ENCODE measurements at regions not wholly inside any gene's neighbourhood (a gene's known extent, or its start where the extent isn't known, plus 50 kb on each side); places are given as distances from the start of the nearest gene placed in this dataset.
"Not testable (repeated sequence)": the region's sequence is repeated elsewhere in the genome, so short reads cannot be mapped to it uniquely, and the experiment has no call there.

- H3K36me3 ChIP-seq (ENCODE audit: control insufficient read depth, insufficient read depth, low read length), result no peaks in the 10 kb centered on the region
- no peak overlapping the region for H3K27ac ChIP-seq (ENCODE audit: insufficient read depth, low read length, poor library complexity, severe bottlenecking)
- DNase-seq, result no peak
- H3K4me1 ChIP-seq (ENCODE audit: control insufficient read depth, insufficient read depth, low read length, poor library complexity, severe bottlenecking), result no peaks in the 10 kb centered on the region
- H3K4me3 ChIP-seq (ENCODE audit: insufficient read depth, low read depth, low read length, poor library complexity, severe bottlenecking), result no peak overlapping the region
- no peaks in the 10 kb centered on the region for H3K27me3 ChIP-seq (replicated peaks; ENCODE audit: control insufficient read depth, insufficient read depth, low read length, poor library complexity, severe bottlenecking)
- H3K9me3 ChIP-seq (ENCODE audit: control insufficient read depth, low read length), result no peaks in the 10 kb centered on the region
These were observed 200.3 kb downstream of the SHOX2 start for GRCh38 chr3:157905885-157906284.

DNA sequence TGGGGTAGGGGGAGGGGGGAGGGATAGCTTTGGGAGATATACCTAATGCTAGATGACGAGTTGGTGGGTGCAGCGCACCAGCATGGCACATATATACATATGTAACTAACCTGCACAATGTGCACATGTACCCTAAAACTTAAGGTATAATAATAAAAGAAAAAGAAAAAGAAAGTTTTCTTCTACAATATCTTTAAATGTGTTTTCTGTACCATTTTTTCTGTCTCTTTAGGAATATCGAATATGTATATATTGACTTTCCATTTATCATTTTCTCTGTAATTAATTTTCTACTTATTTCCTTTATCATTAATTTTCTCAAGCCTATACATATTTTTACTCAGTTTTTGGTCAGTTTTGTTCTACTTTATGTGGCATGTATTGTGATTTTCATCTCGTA is 203.5 kb downstream of the SHOX2 start:
- H3K4me3 ChIP-seq (ENCODE audit: insufficient read depth, low read depth, low read length, poor library complexity, severe bottlenecking); H3K4me1 ChIP-seq (ENCODE audit: control insufficient read depth, insufficient read depth, low read length, poor library complexity, severe bottlenecking); H3K27ac ChIP-seq (ENCODE audit: insufficient read depth, low read length, poor library complexity, severe bottlenecking); H3K36me3 ChIP-seq (ENCODE audit: control insufficient read depth, insufficient read depth, low read length); H3K27me3 ChIP-seq (replicated peaks; ENCODE audit: control insufficient read depth, insufficient read depth, low read length, poor library complexity, severe bottlenecking); H3K9me3 ChIP-seq (ENCODE audit: control insufficient read depth, low read length); DNase-seq: not testable (repeated sequence)

DNA sequence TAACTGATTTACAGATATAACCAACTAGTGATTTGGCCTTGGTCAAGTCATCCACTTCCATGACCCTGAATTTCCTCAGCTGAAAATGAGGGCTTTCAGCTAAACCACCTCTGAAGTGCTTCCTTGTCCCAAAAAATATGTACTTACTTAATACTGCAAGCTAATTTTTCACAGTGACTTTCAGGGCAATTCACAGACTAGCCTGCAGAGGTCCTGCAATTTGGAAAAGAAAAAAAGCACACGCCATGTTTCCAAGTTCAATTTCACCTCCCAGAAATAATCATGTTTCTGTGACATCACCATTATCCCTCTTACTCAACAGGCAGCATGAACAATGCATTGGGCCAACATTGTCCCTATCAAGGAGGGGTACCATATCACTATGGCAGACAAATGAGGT is 218.2 kb downstream of the SHOX2 start:
- Histone ChIP-seq H3K9me3 (ENCODE audit: control insufficient read depth, low read length) (no peaks in the 10 kb centered on the region), H3K4me3 (ENCODE audit: insufficient read depth, low read depth, low read length, poor library complexity, severe bottlenecking) (no peak overlapping the region), H3K27me3 (replicated peaks; ENCODE audit: control insufficient read depth, insufficient read depth, low read length, poor library complexity, severe bottlenecking) (no peaks in the 10 kb centered on the region), H3K4me1 (ENCODE audit: control insufficient read depth, insufficient read depth, low read length, poor library complexity, severe bottlenecking) (no peaks in the 10 kb centered on the region), H3K27ac (ENCODE audit: insufficient read depth, low read length, poor library complexity, severe bottlenecking) (no peak overlapping the region), H3K36me3 (ENCODE audit: control insufficient read depth, insufficient read depth, low read length) (no peaks in the 10 kb centered on the region)
- no peak for DNase-seq

GRCh38 chr3:157876556-157876955 is 229.7 kb downstream of the SHOX2 start:
- Histone ChIP-seq H3K4me3 (ENCODE audit: insufficient read depth, low read depth, low read length, poor library complexity, severe bottlenecking) (no peak overlapping the region), H3K4me1 (ENCODE audit: control insufficient read depth, insufficient read depth, low read length, poor library complexity, severe bottlenecking) (no peaks in the 10 kb centered on the region), H3K27ac (ENCODE audit: insufficient read depth, low read length, poor library complexity, severe bottlenecking) (no peak overlapping the region), H3K27me3 (replicated peaks; ENCODE audit: control insufficient read depth, insufficient read depth, low read length, poor library complexity, severe bottlenecking) (no peaks in the 10 kb centered on the region), H3K36me3 (ENCODE audit: control insufficient read depth, insufficient read depth, low read length) (no peaks in the 10 kb centered on the region), H3K9me3 (ENCODE audit: control insufficient read depth, low read length) (no peaks in the 10 kb centered on the region)
- DNase-seq, result no peak

- no peak overlapping the region for H3K4me3 ChIP-seq (ENCODE audit: insufficient read depth, low read depth, low read length, poor library complexity, severe bottlenecking)
- H3K4me1 ChIP-seq (ENCODE audit: control insufficient read depth, insufficient read depth, low read length, poor library complexity, severe bottlenecking), result no peaks in the 10 kb centered on the region
- DNase-seq, result no peak
- no peak overlapping the region for H3K27ac ChIP-seq (ENCODE audit: insufficient read depth, low read length, poor library complexity, severe bottlenecking)
- H3K27me3 ChIP-seq (replicated peaks; ENCODE audit: control insufficient read depth, insufficient read depth, low read length, poor library complexity, severe bottlenecking), result no peaks in the 10 kb centered on the region
- no peaks in the 10 kb centered on the region for H3K9me3 ChIP-seq (ENCODE audit: control insufficient read depth, low read length)
- no peaks in the 10 kb centered on the region for H3K36me3 ChIP-seq (ENCODE audit: control insufficient read depth, insufficient read depth, low read length)
These were observed 233.3 kb downstream of the SHOX2 start for GRCh38 chr3:157872902-157873301.

- Histone ChIP-seq H3K9me3 (ENCODE audit: control insufficient read depth, low read length) (no peaks in the 10 kb centered on the region), H3K27me3 (replicated peaks; ENCODE audit: control insufficient read depth, insufficient read depth, low read length, poor library complexity, severe bottlenecking) (no peaks in the 10 kb centered on the region), H3K4me1 (ENCODE audit: control insufficient read depth, insufficient read depth, low read length, poor library complexity, severe bottlenecking) (no peaks in the 10 kb centered on the region), H3K27ac (ENCODE audit: insufficient read depth, low read length, poor library complexity, severe bottlenecking) (no peak overlapping the region), H3K4me3 (ENCODE audit: insufficient read depth, low read depth, low read length, poor library complexity, severe bottlenecking) (no peak overlapping the region), H3K36me3 (ENCODE audit: control insufficient read depth, insufficient read depth, low read length) (no peaks in the 10 kb centered on the region)
- DNase-seq, result no peak
These were observed 234.3 kb downstream of the SHOX2 start for GRCh38 chr3:157871838-157872460.

DNA sequence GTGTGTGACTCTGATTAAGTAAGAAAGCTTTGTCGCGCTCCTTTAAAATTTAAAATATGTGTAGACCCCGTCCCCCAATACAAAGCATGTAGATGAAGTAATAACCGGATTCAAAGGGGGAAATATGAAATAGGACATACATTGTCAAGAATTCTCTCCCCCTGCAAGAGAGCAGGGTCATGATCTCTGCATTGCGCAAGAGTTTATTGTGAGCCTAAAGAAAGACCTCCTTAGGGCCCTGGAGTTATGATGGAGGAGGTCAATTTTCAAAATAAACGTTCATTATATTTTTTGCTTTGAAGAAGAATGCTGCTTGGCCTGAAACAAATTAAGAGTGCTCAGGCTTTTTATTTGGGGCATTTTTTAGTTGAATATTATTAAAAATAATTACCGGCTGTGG is 235.0 kb downstream of the SHOX2 start:
- H3K36me3 ChIP-seq (ENCODE audit: control insufficient read depth, insufficient read depth, low read length), result no peaks in the 10 kb centered on the region
- DNase-seq, result no peak
- no peaks in the 10 kb centered on the region for H3K9me3 ChIP-seq (ENCODE audit: control insufficient read depth, low read length)
- no peak overlapping the region for H3K4me3 ChIP-seq (ENCODE audit: insufficient read depth, low read depth, low read length, poor library complexity, severe bottlenecking)
- no peaks in the 10 kb centered on the region for H3K27me3 ChIP-seq (replicated peaks; ENCODE audit: control insufficient read depth, insufficient read depth, low read length, poor library complexity, severe bottlenecking)
- H3K27ac ChIP-seq (ENCODE audit: insufficient read depth, low read length, poor library complexity, severe bottlenecking), result no peak overlapping the region
- H3K4me1 ChIP-seq (ENCODE audit: control insufficient read depth, insufficient read depth, low read length, poor library complexity, severe bottlenecking), result no peaks in the 10 kb centered on the region

DNA sequence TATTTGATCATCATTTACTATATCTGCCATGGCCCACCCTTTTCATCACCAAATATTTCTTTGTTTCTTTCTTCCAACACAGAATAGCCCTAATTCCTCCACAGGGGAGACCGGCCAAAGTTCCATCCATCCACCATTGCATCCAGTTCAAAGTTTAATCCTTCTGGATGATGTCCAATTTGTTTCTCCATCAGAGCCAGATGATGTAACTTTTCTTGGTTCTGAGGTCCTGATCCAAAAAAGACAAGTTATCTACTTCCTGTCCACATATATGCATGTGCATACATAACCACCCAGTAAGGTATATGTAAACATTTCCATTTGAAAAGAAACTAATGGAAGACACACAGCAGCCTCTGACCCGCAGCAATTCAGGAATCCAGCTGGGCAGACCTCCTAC is 237.3 kb downstream of the SHOX2 start:
- no peaks in the 10 kb centered on the region for H3K9me3 ChIP-seq (ENCODE audit: control insufficient read depth, low read length)
- H3K4me1 ChIP-seq (ENCODE audit: control insufficient read depth, insufficient read depth, low read length, poor library complexity, severe bottlenecking), result no peaks in the 10 kb centered on the region
- no peak for DNase-seq
- no peak overlapping the region for H3K27ac ChIP-seq (ENCODE audit: insufficient read depth, low read length, poor library complexity, severe bottlenecking)
- H3K27me3 ChIP-seq (replicated peaks; ENCODE audit: control insufficient read depth, insufficient read depth, low read length, poor library complexity, severe bottlenecking), result no peaks in the 10 kb centered on the region
- no peaks in the 10 kb centered on the region for H3K36me3 ChIP-seq (ENCODE audit: control insufficient read depth, insufficient read depth, low read length)
- no peak overlapping the region for H3K4me3 ChIP-seq (ENCODE audit: insufficient read depth, low read depth, low read length, poor library complexity, severe bottlenecking)

DNA sequence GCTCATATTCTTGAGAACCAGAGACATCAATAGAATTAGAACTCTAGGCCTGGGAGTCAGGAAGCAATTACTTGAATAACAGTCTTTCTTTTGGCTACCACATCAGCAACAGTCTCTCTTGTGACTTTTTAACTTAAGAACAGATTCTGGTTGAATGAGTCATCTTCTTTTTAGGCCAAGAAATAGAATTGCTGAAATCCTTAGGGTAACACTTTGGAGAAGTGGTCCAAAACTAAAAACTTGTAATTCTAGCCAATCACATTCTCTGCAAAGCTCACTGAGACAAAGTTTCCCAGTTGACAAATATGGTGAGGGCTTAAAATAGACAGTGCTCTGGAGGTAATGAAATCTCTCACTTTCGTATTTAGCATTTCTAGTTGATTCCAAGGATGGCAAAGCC is 238.0 kb downstream of the SHOX2 start:
- Histone ChIP-seq H3K4me1 (ENCODE audit: control insufficient read depth, insufficient read depth, low read length, poor library complexity, severe bottlenecking) (no peaks in the 10 kb centered on the region), H3K27ac (ENCODE audit: insufficient read depth, low read length, poor library complexity, severe bottlenecking) (no peak overlapping the region)
- DNase-seq, result no peak

GRCh38 chr3:157865352-157866000 is 240.7 kb downstream of the SHOX2 start:
- Histone ChIP-seq H3K36me3 (ENCODE audit: control insufficient read depth, insufficient read depth, low read length) (no peaks in the 10 kb centered on the region), H3K27ac (ENCODE audit: insufficient read depth, low read length, poor library complexity, severe bottlenecking) (no peak overlapping the region), H3K4me1 (ENCODE audit: control insufficient read depth, insufficient read depth, low read length, poor library complexity, severe bottlenecking) (no peaks in the 10 kb centered on the region), H3K4me3 (ENCODE audit: insufficient read depth, low read depth, low read length, poor library complexity, severe bottlenecking) (no peak overlapping the region), H3K27me3 (replicated peaks; ENCODE audit: control insufficient read depth, insufficient read depth, low read length, poor library complexity, severe bottlenecking) (no peaks in the 10 kb centered on the region), H3K9me3 (ENCODE audit: control insufficient read depth, low read length) (no peaks in the 10 kb centered on the region)
- peak in 1 of 3 donors; percentile 0 for DNase-seq

More for the DNA sequence above, 238.0 kb downstream of the SHOX2 start:
- no peaks in the 10 kb centered on the region for H3K27me3 ChIP-seq (replicated peaks; ENCODE audit: control insufficient read depth, insufficient read depth, low read length, poor library complexity, severe bottlenecking)
- no peak overlapping the region for H3K4me3 ChIP-seq (ENCODE audit: insufficient read depth, low read depth, low read length, poor library complexity, severe bottlenecking)
- no peaks in the 10 kb centered on the region for H3K36me3 ChIP-seq (ENCODE audit: control insufficient read depth, insufficient read depth, low read length)
- no peaks in the 10 kb centered on the region for H3K9me3 ChIP-seq (ENCODE audit: control insufficient read depth, low read length)
